ENCODE measurements at regions not wholly inside any gene's neighbourhood (a gene's known extent, or its start where the extent isn't known, plus 50 kb on each side); places are given as distances from the start of the nearest gene placed in this dataset.

- TF ChIP-seq CTCF (conservative IDR thresholded peaks at IDR 0.05; ENCODE audit: low read depth, low read length) = no peak
- TF ChIP-seq EZH2 (IDR thresholded peaks at IDR 0.05; ENCODE audit: low read length, unreplicated experiment) = no peak
These were observed 50.5 kb upstream of the ZNF438 start for GRCh38 chr10:31081937-31082840.

Measured in PC-3 (cell line).